H9 (cell line): ENCODE measurements at regions not wholly inside any gene's neighbourhood (a gene's known extent, or its start where the extent isn't known, plus 50 kb on each side); places are given as distances from the start of the nearest gene placed in this dataset.

Experiments
- DNase-seq: peaks from one replicate; pipeline ENCODE4 v3.0.0-alpha.2; 2017
- H2AFZ ChIP-seq: one replicate; pipeline ENCODE4 v1.6.1; 2013; ENCODE audit warnings: mild to moderate bottlenecking, low read length, control low read depth, moderate library complexity
- H2AK5ac ChIP-seq: 2 replicates; pipeline ENCODE4 v1.6.1; 2013; ENCODE audit warnings: low read length, control low read depth, mixed read lengths; ENCODE audit not compliant: insufficient read length
- H2BK120ac ChIP-seq: one replicate; pipeline ENCODE4 v1.6.1; 2013; ENCODE audit warnings: low read depth, mild to moderate bottlenecking, low read length, control low read depth, inconsistent platforms; ENCODE audit not compliant: poor library complexity, severe bottlenecking
- H2BK12ac ChIP-seq: 2 replicates; pipeline ENCODE4 v1.6.1; 2013; ENCODE audit warnings: low read length, control low read depth, mixed read lengths, low read depth; ENCODE audit not compliant: insufficient read length
- H2BK15ac ChIP-seq: 2 replicates; pipeline ENCODE4 v1.6.1; 2013; ENCODE audit warnings: low read depth, low read length, control low read depth
- H2BK20ac ChIP-seq: one replicate; pipeline ENCODE4 v1.6.1; 2013; ENCODE audit warnings: low read depth, mild to moderate bottlenecking, low read length, control low read depth, inconsistent platforms; ENCODE audit not compliant: poor library complexity, severe bottlenecking
- H2BK5ac ChIP-seq: 2 replicates; pipeline ENCODE4 v1.6.1; 2013; ENCODE audit warnings: low read length, control low read depth, mixed read lengths; ENCODE audit not compliant: insufficient read length
- H3K14ac ChIP-seq: 2 replicates; pipeline ENCODE4 v1.6.1; 2013; ENCODE audit warnings: low read length, control low read depth; ENCODE audit not compliant: insufficient read depth
- H3K18ac ChIP-seq: 2 replicates; pipeline ENCODE4 v1.6.1; 2013; ENCODE audit warnings: low read depth, mild to moderate bottlenecking, mixed read lengths, low read length, control low read depth; ENCODE audit not compliant: insufficient read length
- H3K23ac ChIP-seq: 2 replicates; pipeline ENCODE4 v1.6.1; 2013; ENCODE audit warnings: low read length, control low read depth, mixed read lengths, low read depth; ENCODE audit not compliant: insufficient read length
- H3K23me2 ChIP-seq: 2 replicates; pipeline ENCODE4 v1.6.1; 2013; ENCODE audit warnings: low read depth, mild to moderate bottlenecking, mixed read lengths, low read length, control low read depth; ENCODE audit not compliant: insufficient read length, poor library complexity, severe bottlenecking
- H3K27ac ChIP-seq: 2 replicates; pipeline ENCODE4 v1.5.1; 2013; ENCODE audit warnings: low read length, control low read depth, mixed read lengths, low read depth; ENCODE audit not compliant: insufficient read length
- H3K27me3 ChIP-seq: 2 replicates; pipeline ENCODE4 v1.6.1; 2013; ENCODE audit warnings: low read length, control low read depth, inconsistent platforms; ENCODE audit not compliant: insufficient read depth
- H3K4ac ChIP-seq: 2 replicates; pipeline ENCODE4 v1.6.1; 2013; ENCODE audit warnings: low read depth, mild to moderate bottlenecking, control low read depth, inconsistent platforms, low read length, moderate library complexity
- H3K4me1 ChIP-seq: 2 replicates; pipeline ENCODE4 v1.6.1; 2013; ENCODE audit warnings: low read length, control low read depth, inconsistent platforms; ENCODE audit not compliant: insufficient read depth
- H3K4me2 ChIP-seq: 2 replicates; pipeline ENCODE4 v1.6.1; 2013; ENCODE audit warnings: low read length, control low read depth, mixed read lengths; ENCODE audit not compliant: insufficient read length, insufficient read depth
- H3K56ac ChIP-seq: 2 replicates; pipeline ENCODE4 v1.6.1; 2013; ENCODE audit warnings: low read depth, mild to moderate bottlenecking, mixed read lengths, low read length, control low read depth; ENCODE audit not compliant: insufficient read length
- H3K79me1 ChIP-seq: 2 replicates; pipeline ENCODE4 v1.6.1; 2013; ENCODE audit warnings: low read depth, mild to moderate bottlenecking, moderate library complexity, low read length, control low read depth, inconsistent platforms; ENCODE audit not compliant: insufficient read depth, poor library complexity, severe bottlenecking
- H3K79me2 ChIP-seq: 2 replicates; pipeline ENCODE4 v1.6.1; 2013; ENCODE audit warnings: low read length, control low read depth, inconsistent platforms; ENCODE audit not compliant: insufficient read depth
- H3K9ac ChIP-seq: 2 replicates; pipeline ENCODE4 v1.6.1; 2013; ENCODE audit warnings: low read length, control low read depth, mixed read lengths; ENCODE audit not compliant: insufficient read length; ENCODE audit errors: extremely low read depth
- H3K9me3 ChIP-seq: one replicate; pipeline ENCODE4 v1.6.1; 2013; ENCODE audit warnings: low read depth, low read length, inconsistent platforms; ENCODE audit not compliant: control insufficient read depth
- H3T11ph ChIP-seq: one replicate; pipeline ENCODE4 v1.6.1; 2013; ENCODE audit warnings: mild to moderate bottlenecking, low read length, control low read depth, inconsistent platforms
- H4K20me1 ChIP-seq: one replicate; pipeline ENCODE4 v1.6.1; 2013; ENCODE audit not compliant: control insufficient read depth, insufficient read length, insufficient read depth
- H4K5ac ChIP-seq: 2 replicates; pipeline ENCODE4 v1.6.1; 2013; ENCODE audit warnings: low read depth, mild to moderate bottlenecking, mixed read lengths, low read length, control low read depth; ENCODE audit not compliant: insufficient read length
- H4K8ac ChIP-seq: replicated peaks from 2 replicates; pipeline ENCODE4 v1.6.1; 2013; ENCODE audit warnings: low read length, control low read depth, mixed read lengths, low read depth; ENCODE audit not compliant: insufficient read length
- H4K91ac ChIP-seq: 2 replicates; pipeline ENCODE4 v1.6.1; 2013; ENCODE audit warnings: low read depth, mild to moderate bottlenecking, moderate library complexity, mixed read lengths, low read length, control low read depth; ENCODE audit not compliant: insufficient read length
- H3K27ac Mint-ChIP-seq, 3 experiments: 2 replicates in 2 of 3; 3 replicates in 1 of 3; pipeline ENCODE4 v1.8.0; 2020 to 2021; ENCODE audit warnings: mixed read lengths in 3 of 3, mild to moderate bottlenecking in 1 of 3, moderate library complexity in 1 of 3
- H3K27me3 Mint-ChIP-seq: 2 replicates; pipeline ENCODE4 v1.8.0; 2021; ENCODE audit warnings: low read depth, mild to moderate bottlenecking, moderate library complexity, mixed read lengths
- H3K36me3 Mint-ChIP-seq, 3 experiments: 2 replicates in 2 of 3; 3 replicates in 1 of 3; pipeline ENCODE4 v1.8.0; 2020 to 2021; ENCODE audit warnings: low read depth in 3 of 3, mixed read lengths in 3 of 3; ENCODE audit not compliant: insufficient read depth in 1 of 3
- H3K4me1 Mint-ChIP-seq, 2 experiments: 2 replicates each; pipeline ENCODE4 v1.8.0; 2020; ENCODE audit warnings: mixed read lengths in 2 of 2
- H3K4me3 Mint-ChIP-seq, 2 experiments: 2 replicates in 1 of 2; 3 replicates in 1 of 2; pipeline ENCODE4 v1.8.0; 2020 to 2021; ENCODE audit warnings: mild to moderate bottlenecking in 2 of 2, mixed read lengths in 2 of 2, moderate library complexity in 1 of 2
- H3K9me3 Mint-ChIP-seq, 2 experiments: 2 replicates in 1 of 2; 3 replicates in 1 of 2; pipeline ENCODE4 v1.8.0; 2020; ENCODE audit warnings: mild to moderate bottlenecking in 2 of 2, mixed read lengths in 2 of 2, moderate library complexity in 1 of 2
- CTCF ChIP-seq: fragments of 200-600 bp; sonication (generic); conservative IDR thresholded peaks from 3 replicates; pipeline ENCODE4 v1.8.0; 2021; ENCODE audit warnings: antibody characterized with exemption, mild to moderate bottlenecking
- WGBS: extraction: QIAGEN DNeasy Blood & Tissue Kit; methylation state at CpG from one replicate; pipeline ENCODE4 v1.1.7; 2013; ENCODE audit warnings: missing lambda C conversion rate, low lambda C conversion rate, mixed read lengths; ENCODE audit not compliant: insufficient read length; ENCODE audit errors: extremely low coverage; 5-methylcytosine and 5-hydroxymethylcytosine counted together

- H3T11ph ChIP-seq, result no peak overlapping the region
- no peak overlapping the region for H3K18ac ChIP-seq
- WGBS, result no CpG with 5 or more reads among the region's 4 CpGs
- no peak overlapping the region for H3K4ac ChIP-seq
- H2AFZ ChIP-seq, result no peak overlapping the region
- peaks cover 4% of the 10 kb centered on the region for H3K27me3 Mint-ChIP-seq
- H3K9me3 Mint-ChIP-seq, result no peaks in the 10 kb centered on the region; a peak in 1 of 5 replicates
- no peaks in the 10 kb centered on the region for H3K9me3 ChIP-seq
- TF ChIP-seq CTCF, result no peak
- H3K79me1 ChIP-seq, result no peaks in the 10 kb centered on the region
- no peaks in the 10 kb centered on the region for H3K79me2 ChIP-seq
- no peak overlapping the region for H3K27ac ChIP-seq
- no peaks in the 10 kb centered on the region for H3K23me2 ChIP-seq
- H3K56ac ChIP-seq, result no peak overlapping the region
- H3K4me3 Mint-ChIP-seq, result no peak overlapping the region
- no peak overlapping the region for H4K91ac ChIP-seq
- no peak overlapping the region for H3K4me2 ChIP-seq
- no peak overlapping the region for H2BK5ac ChIP-seq
- H3K4me1 Mint-ChIP-seq, result peaks cover 1 to 7% of the 10 kb centered on the region in 2 experiments; a peak in 2 of 4 replicates
- H3K14ac ChIP-seq, result no peak overlapping the region
- no peak overlapping the region for H4K5ac ChIP-seq
- H3K36me3 Mint-ChIP-seq, result no peaks in the 10 kb centered on the region
- no peak overlapping the region for H2BK15ac ChIP-seq
- no peak overlapping the region for H2AK5ac ChIP-seq
- no peak overlapping the region for H4K8ac ChIP-seq
- no peak overlapping the region for H3K9ac ChIP-seq
- no peak overlapping the region for H2BK20ac ChIP-seq
- no peaks in the 10 kb centered on the region for H3K27me3 ChIP-seq
- DNase-seq, result no peak
- no peak overlapping the region for H2BK120ac ChIP-seq
- H3K27ac Mint-ChIP-seq, result no peak overlapping the region; a peak in 1 of 7 replicates
- H4K20me1 ChIP-seq, result no peaks in the 10 kb centered on the region
- H2BK12ac ChIP-seq, result no peak overlapping the region
- no peak overlapping the region for H3K23ac ChIP-seq
- no peaks in the 10 kb centered on the region for H3K4me1 ChIP-seq
Observed at GRCh38 chr20:24147961-24148360, 159.4 kb upstream of the GGTLC1 start.
